ENCODE measurements at regions not wholly inside any gene's neighbourhood (a gene's known extent, or its start where the extent isn't known, plus 50 kb on each side); places are given as distances from the start of the nearest gene placed in this dataset.
A peak's percentile ranks its signal among the peaks of the same experiment; 100 is the strongest.
"Not testable (repeated sequence)": the region's sequence is repeated elsewhere in the genome, so short reads cannot be mapped to it uniquely, and the experiment has no call there.

DNA sequence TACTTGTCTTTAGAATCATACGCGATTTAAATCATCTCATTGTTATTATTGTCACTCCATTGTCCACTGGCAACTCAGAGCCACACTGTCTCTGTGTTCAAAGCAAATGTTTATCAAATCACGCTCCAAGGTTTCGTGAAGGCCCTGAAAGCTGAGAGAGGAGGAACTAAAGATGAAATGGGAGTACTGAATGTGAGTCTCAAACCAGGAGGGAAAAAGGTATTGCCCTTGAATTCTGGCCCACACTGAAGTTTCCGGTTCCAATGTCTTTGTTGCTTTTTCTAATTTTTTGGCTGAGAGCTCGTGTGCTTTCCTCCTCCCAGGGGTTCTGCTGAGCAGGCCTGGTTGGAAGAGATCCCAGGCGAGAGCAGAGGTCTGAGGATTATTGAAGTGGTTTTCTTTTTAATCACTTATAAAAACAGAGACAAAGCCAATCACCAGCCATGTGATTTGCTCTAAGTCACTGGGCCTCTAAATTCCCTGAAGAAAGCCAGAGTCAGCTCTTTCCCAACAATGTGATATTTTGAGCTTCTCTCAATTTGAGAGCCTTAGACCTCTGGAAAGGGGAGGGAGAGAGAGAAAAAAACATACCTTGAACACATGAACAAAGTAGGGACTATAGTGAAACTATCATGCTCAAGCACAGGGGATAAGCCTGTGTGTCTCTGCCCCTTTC is 420.8 kb upstream of the GRAMD2B start:
- Histone ChIP-seq H3K4me3 (ENCODE audit: low read length) (no peak overlapping the region), H3K9ac (ENCODE audit: low read length) (no peak overlapping the region), H3K27ac (ENCODE audit: low read length) (no peak overlapping the region)

GRCh38 chr5:126003309-126003708 is 419.9 kb upstream of the GRAMD2B start:
- Histone ChIP-seq H3K9me3 (ENCODE audit: control insufficient read depth, low read depth, low read length) (no peaks in the 10 kb centered on the region), H3K4me1 (ENCODE audit: control insufficient read depth, low read depth, low read length) (peaks cover 6% of the 10 kb centered on the region), H3K27me3 (ENCODE audit: control insufficient read depth, insufficient read depth, low read length) (no peaks in the 10 kb centered on the region), H3K9ac (ENCODE audit: low read length) (no peak overlapping the region), H3K4me3 (ENCODE audit: low read length) (no peak overlapping the region), H3K27ac (ENCODE audit: low read length) (no peak overlapping the region), H3K36me3 (ENCODE audit: control insufficient read depth, low read depth, low read length) (no peaks in the 10 kb centered on the region)

More for the DNA sequence above, 420.8 kb upstream of the GRAMD2B start:
- H3K36me3 ChIP-seq (ENCODE audit: control insufficient read depth, low read depth, low read length): no peaks in the 10 kb centered on the region
- no peaks in the 10 kb centered on the region for H3K9me3 ChIP-seq (ENCODE audit: control insufficient read depth, low read depth, low read length)
- no peaks in the 10 kb centered on the region for H3K27me3 ChIP-seq (ENCODE audit: control insufficient read depth, insufficient read depth, low read length)
- peaks cover 6% of the 10 kb centered on the region for H3K4me1 ChIP-seq (ENCODE audit: control insufficient read depth, low read depth, low read length)

DNA sequence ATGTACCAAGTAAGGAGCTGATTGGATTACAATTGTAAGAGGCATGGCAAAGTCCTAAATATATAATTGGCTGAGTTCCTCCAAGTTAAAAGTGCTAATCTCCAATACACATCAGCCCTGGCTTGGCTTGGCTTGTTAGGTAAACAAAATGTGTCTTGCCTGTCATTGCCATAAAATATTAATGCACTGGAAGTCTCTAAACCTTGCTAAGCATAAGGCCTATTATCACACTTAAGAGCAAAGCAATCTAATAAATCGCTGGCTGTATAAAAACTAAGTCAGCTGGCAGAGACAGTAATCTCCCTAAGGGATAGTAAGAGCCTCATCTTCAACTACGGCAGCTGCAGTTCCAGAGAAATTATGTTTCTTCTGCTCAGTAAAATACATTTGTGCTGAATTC is 418.6 kb upstream of the GRAMD2B start:
- H3K4me3 ChIP-seq (ENCODE audit: low read length): no peak overlapping the region
- no peak overlapping the region for H3K27ac ChIP-seq (ENCODE audit: low read length)
- no peaks in the 10 kb centered on the region for H3K9me3 ChIP-seq (ENCODE audit: control insufficient read depth, low read depth, low read length)
- no peak overlapping the region for H3K9ac ChIP-seq (ENCODE audit: low read length)
- no peaks in the 10 kb centered on the region for H3K36me3 ChIP-seq (ENCODE audit: control insufficient read depth, low read depth, low read length)
- H3K27me3 ChIP-seq (ENCODE audit: control insufficient read depth, insufficient read depth, low read length): no peaks in the 10 kb centered on the region
- peaks cover 18% of the 10 kb centered on the region for H3K4me1 ChIP-seq (ENCODE audit: control insufficient read depth, low read depth, low read length)

DNA sequence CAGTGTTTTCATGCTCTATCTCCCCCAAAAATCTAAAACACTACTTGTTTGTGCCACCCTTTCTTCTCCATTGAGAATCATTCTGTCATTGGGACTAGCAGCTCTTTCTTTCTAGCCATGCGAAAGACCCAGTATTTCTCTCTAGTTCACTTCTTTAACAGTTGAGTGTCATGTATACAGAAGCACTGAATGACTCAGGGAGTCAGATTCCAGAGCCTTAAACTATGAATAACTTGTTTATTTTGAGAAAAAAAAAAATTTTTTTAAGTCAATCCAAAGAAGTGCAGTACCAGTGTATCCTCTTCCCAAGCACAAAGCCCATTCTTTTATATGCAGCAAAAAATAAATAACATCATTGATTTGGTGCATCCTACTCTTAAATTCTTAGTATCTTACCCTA is 415.4 kb upstream of the GRAMD2B start:
- Histone ChIP-seq H3K27me3 (ENCODE audit: control insufficient read depth, insufficient read depth, low read length) (peaks cover 4% of the 10 kb centered on the region), H3K9me3 (ENCODE audit: control insufficient read depth, low read depth, low read length) (no peaks in the 10 kb centered on the region), H3K9ac (ENCODE audit: low read length) (no peak overlapping the region), H3K36me3 (ENCODE audit: control insufficient read depth, low read depth, low read length) (no peaks in the 10 kb centered on the region), H3K27ac (ENCODE audit: low read length) (no peak overlapping the region), H3K4me1 (ENCODE audit: control insufficient read depth, low read depth, low read length) (peaks cover 19% of the 10 kb centered on the region), H3K4me3 (ENCODE audit: low read length) (no peak overlapping the region)

DNA sequence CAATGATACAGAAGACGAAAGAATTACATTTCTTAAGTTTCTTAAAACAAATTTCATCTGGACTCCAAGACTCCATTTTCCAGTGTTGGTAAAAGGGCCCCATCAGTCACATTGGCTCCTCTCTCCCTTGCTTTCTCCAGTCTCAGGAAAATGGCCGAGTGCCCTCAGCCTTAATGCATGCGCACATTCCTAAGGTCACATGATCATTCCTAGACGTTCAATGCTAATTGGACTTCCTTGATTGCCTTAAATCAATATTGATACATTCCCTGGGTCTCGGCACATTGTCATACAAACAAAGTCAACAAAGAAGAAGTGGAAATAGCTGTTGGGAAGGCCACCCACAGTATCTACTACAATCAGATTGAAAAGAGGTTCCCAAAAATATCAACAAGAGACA is 413.6 kb upstream of the GRAMD2B start:
- H3K4me1 ChIP-seq (ENCODE audit: control insufficient read depth, low read depth, low read length): peaks cover 21% of the 10 kb centered on the region
- no peaks in the 10 kb centered on the region for H3K9me3 ChIP-seq (ENCODE audit: control insufficient read depth, low read depth, low read length)
- no peak overlapping the region for H3K27ac ChIP-seq (ENCODE audit: low read length)
- no peak overlapping the region for H3K9ac ChIP-seq (ENCODE audit: low read length)
- H3K4me3 ChIP-seq (ENCODE audit: low read length): peak overlapping the region; percentile 0
- H3K27me3 ChIP-seq (ENCODE audit: control insufficient read depth, insufficient read depth, low read length): peaks cover 4% of the 10 kb centered on the region
- no peaks in the 10 kb centered on the region for H3K36me3 ChIP-seq (ENCODE audit: control insufficient read depth, low read depth, low read length)

- H3K27me3 ChIP-seq (ENCODE audit: control insufficient read depth, insufficient read depth, low read length); H3K9ac ChIP-seq (ENCODE audit: low read length); H3K36me3 ChIP-seq (ENCODE audit: control insufficient read depth, low read depth, low read length); H3K27ac ChIP-seq (ENCODE audit: low read length); H3K9me3 ChIP-seq (ENCODE audit: control insufficient read depth, low read depth, low read length); H3K4me3 ChIP-seq (ENCODE audit: low read length): not testable (repeated sequence)
- peaks cover 39% of the 10 kb centered on the region for H3K4me1 ChIP-seq (ENCODE audit: control insufficient read depth, low read depth, low read length)
These were observed 411.7 kb upstream of the GRAMD2B start for GRCh38 chr5:126011526-126011925.

- no peak overlapping the region for H3K9ac ChIP-seq (ENCODE audit: low read length)
- H3K4me1 ChIP-seq (ENCODE audit: control insufficient read depth, low read depth, low read length): peaks cover 33% of the 10 kb centered on the region
- H3K27ac ChIP-seq (ENCODE audit: low read length): no peak overlapping the region
- no peaks in the 10 kb centered on the region for H3K36me3 ChIP-seq (ENCODE audit: control insufficient read depth, low read depth, low read length)
- H3K9me3 ChIP-seq (ENCODE audit: control insufficient read depth, low read depth, low read length): no peaks in the 10 kb centered on the region
- H3K27me3 ChIP-seq (ENCODE audit: control insufficient read depth, insufficient read depth, low read length): peaks cover 4% of the 10 kb centered on the region
- H3K4me3 ChIP-seq (ENCODE audit: low read length): no peak overlapping the region
These were observed 408.5 kb upstream of the GRAMD2B start for GRCh38 chr5:126014676-126015075.

- no peak overlapping the region for H3K27ac ChIP-seq (ENCODE audit: low read length)
- H3K4me1 ChIP-seq (ENCODE audit: control insufficient read depth, low read depth, low read length): peaks cover 27% of the 10 kb centered on the region
- H3K27me3 ChIP-seq (ENCODE audit: control insufficient read depth, insufficient read depth, low read length): no peaks in the 10 kb centered on the region
- no peak overlapping the region for H3K4me3 ChIP-seq (ENCODE audit: low read length)
- no peak overlapping the region for H3K9ac ChIP-seq (ENCODE audit: low read length)
- no peaks in the 10 kb centered on the region for H3K36me3 ChIP-seq (ENCODE audit: control insufficient read depth, low read depth, low read length)
- no peaks in the 10 kb centered on the region for H3K9me3 ChIP-seq (ENCODE audit: control insufficient read depth, low read depth, low read length)
These were observed 407.7 kb upstream of the GRAMD2B start for GRCh38 chr5:126015235-126016181.

DNA sequence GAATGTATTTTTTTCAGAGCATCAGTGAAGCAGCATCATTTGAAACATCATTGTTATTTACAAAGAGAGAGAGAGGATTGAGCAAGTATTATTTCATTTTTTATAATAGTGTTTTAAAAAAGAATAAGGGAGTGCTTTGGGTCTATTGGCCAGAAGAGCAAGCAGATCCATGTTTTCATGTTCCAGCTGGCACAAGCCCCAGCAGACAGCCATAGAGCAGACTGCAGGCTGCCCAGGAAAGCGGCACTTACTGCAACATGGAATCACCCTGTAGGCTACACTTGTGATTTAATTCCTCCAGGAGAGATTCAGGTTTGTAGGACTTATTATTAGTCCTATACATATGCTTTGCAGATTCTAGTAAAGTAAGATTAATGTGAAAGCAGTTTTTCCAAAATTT is 407.0 kb upstream of the GRAMD2B start:
- H3K9me3 ChIP-seq (ENCODE audit: control insufficient read depth, low read depth, low read length): no peaks in the 10 kb centered on the region

GRCh38 chr5:126017096-126017495 is 406.1 kb upstream of the GRAMD2B start:
- Histone ChIP-seq H3K4me3 (ENCODE audit: low read length) (no peak overlapping the region), H3K9ac (ENCODE audit: low read length) (no peak overlapping the region), H3K36me3 (ENCODE audit: control insufficient read depth, low read depth, low read length) (no peaks in the 10 kb centered on the region), H3K4me1 (ENCODE audit: control insufficient read depth, low read depth, low read length) (peaks cover 27% of the 10 kb centered on the region), H3K9me3 (ENCODE audit: control insufficient read depth, low read depth, low read length) (no peaks in the 10 kb centered on the region), H3K27ac (ENCODE audit: low read length) (no peak overlapping the region), H3K27me3 (ENCODE audit: control insufficient read depth, insufficient read depth, low read length) (no peaks in the 10 kb centered on the region)

More for the DNA sequence above, 407.0 kb upstream of the GRAMD2B start:
- H3K27ac ChIP-seq (ENCODE audit: low read length): no peak overlapping the region
- peaks cover 27% of the 10 kb centered on the region for H3K4me1 ChIP-seq (ENCODE audit: control insufficient read depth, low read depth, low read length)
- H3K27me3 ChIP-seq (ENCODE audit: control insufficient read depth, insufficient read depth, low read length): no peaks in the 10 kb centered on the region
- H3K9ac ChIP-seq (ENCODE audit: low read length): no peak overlapping the region
- H3K4me3 ChIP-seq (ENCODE audit: low read length): no peak overlapping the region
- no peaks in the 10 kb centered on the region for H3K36me3 ChIP-seq (ENCODE audit: control insufficient read depth, low read depth, low read length)

- Histone ChIP-seq H3K27me3 (ENCODE audit: control insufficient read depth, insufficient read depth, low read length) (no peaks in the 10 kb centered on the region), H3K9me3 (ENCODE audit: control insufficient read depth, low read depth, low read length) (no peaks in the 10 kb centered on the region), H3K4me1 (ENCODE audit: control insufficient read depth, low read depth, low read length) (peaks cover 13% of the 10 kb centered on the region), H3K4me3 (ENCODE audit: low read length) (no peak overlapping the region), H3K9ac (ENCODE audit: low read length) (no peak overlapping the region), H3K36me3 (ENCODE audit: control insufficient read depth, low read depth, low read length) (no peaks in the 10 kb centered on the region), H3K27ac (ENCODE audit: low read length) (no peak overlapping the region)
These were observed 402.4 kb upstream of the GRAMD2B start for GRCh38 chr5:126020770-126021169.

Measured in iPS-18a (cell line).